ENCODE measurements at regions not wholly inside any gene's neighbourhood (a gene's known extent, or its start where the extent isn't known, plus 50 kb on each side); places are given as distances from the start of the nearest gene placed in this dataset.

DNA sequence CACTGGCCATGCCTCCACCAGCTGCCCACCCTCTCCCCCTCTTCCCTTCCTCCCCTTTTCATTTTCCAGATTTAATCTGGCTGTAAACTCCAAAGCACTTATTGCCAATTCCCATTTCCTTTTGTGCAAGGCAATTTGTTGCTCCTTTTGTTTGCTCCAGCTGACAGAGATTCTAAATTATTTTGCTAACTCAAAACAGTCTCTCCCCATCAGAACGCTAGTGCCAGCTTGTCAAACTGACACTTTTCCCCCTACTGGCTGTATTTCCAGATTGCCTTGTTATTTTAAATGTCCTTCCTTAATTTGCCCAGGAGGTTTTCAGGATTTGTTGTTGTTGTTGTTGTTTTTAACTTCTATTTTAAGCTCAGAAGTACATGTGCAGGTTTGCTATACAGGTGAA lies 57.0 kb upstream of the PAK1 start:
- H3K4me3 ChIP-seq (replicated peaks; ENCODE audit: low read depth, low read length): no peak overlapping the region
- TF ChIP-seq, protein P1, sequence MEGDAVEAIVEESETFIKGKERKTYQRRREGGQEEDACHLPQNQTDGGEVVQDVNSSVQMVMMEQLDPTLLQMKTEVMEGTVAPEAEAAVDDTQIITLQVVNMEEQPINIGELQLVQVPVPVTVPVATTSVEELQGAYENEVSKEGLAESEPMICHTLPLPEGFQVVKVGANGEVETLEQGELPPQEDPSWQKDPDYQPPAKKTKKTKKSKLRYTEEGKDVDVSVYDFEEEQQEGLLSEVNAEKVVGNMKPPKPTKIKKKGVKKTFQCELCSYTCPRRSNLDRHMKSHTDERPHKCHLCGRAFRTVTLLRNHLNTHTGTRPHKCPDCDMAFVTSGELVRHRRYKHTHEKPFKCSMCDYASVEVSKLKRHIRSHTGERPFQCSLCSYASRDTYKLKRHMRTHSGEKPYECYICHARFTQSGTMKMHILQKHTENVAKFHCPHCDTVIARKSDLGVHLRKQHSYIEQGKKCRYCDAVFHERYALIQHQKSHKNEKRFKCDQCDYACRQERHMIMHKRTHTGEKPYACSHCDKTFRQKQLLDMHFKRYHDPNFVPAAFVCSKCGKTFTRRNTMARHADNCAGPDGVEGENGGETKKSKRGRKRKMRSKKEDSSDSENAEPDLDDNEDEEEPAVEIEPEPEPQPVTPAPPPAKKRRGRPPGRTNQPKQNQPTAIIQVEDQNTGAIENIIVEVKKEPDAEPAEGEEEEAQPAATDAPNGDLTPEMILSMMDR (IDR thresholded peaks at IDR 0.05; ENCODE audit: low read length, missing control alignments): no peak
- no peak for DNase-seq (ENCODE audit: low read depth)

DNA sequence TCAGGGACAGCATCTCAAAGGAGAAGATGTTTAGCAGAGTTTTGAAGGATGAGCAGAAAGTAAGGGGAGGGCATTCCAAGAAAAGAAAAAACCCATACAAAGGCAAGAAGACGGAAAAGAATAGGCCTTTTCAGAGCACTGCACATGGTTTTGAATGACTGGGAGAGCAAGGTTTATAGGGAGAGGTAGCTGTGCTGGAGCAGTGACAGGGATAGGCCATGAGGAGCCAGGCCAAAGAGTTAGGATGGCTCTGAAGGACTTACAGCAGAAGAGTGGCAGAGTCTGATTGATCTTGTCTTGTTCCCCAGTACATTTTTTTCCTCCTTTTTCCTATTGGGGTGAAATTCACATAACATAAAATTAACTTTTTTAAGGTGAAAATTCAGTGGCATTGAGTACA lies 55.8 kb upstream of the PAK1 start:
- no peak for DNase-seq (ENCODE audit: low read depth)
- no peak overlapping the region for H3K4me3 ChIP-seq (replicated peaks; ENCODE audit: low read depth, low read length)
- TF ChIP-seq, protein P1 (IDR thresholded peaks at IDR 0.05; ENCODE audit: low read length, missing control alignments): no peak

DNA sequence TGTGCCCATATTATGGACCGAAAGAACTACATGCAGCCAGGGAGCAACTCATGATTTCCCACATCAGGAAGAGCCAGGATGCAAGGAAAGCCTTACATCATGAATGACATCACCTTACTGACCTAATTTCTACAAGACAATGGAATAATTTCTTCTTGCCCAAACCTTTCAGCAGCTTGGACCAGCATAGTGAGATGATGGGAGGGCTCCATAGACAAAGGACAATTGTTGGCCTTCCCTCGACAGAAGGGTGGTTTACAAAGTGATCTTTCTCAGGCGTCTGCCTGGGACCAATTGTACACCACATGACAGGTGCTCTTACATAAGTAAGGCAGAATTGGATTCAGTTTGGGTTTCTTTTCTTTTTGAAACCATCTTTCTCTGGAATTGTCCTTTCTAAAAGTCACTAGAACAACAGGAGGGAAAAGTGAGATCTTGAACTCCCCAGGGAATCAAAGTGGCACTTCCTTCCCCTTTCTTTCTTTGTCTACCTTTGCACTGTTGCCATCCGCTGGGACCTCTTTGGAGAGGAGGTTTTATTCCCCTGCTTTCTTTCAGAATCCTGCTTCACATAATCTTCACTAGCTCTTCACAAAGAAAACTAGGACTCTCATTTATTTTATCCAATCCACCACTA lies 51.7 kb upstream of the PAK1 start:
- peak; percentile 22 for DNase-seq (ENCODE audit: low read depth)
- TF ChIP-seq, protein P1 (IDR thresholded peaks at IDR 0.05; ENCODE audit: low read length, missing control alignments): no peak

DNA sequence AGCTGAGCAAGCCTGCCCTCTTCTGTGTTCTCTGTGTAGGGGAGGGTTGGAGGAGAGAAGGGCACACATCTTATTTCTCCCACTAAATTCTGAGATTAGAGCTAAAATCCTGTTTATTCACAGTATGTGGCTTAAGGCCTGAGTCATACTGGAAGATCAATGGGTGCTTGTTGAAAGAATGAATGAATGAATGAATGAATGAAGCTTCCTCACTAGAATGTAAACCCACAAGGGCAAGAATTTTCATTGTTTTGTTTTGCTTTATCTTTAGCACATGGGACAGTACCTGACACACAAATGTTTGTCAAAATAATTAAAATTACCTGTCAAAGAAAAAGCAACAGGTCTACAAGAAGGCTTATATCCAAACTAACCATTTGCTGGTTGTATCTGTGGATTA lies 50.6 kb upstream of the PAK1 start:
- TF ChIP-seq, protein P1 (IDR thresholded peaks at IDR 0.05; ENCODE audit: low read length, missing control alignments): no peak
- H3K4me3 ChIP-seq (replicated peaks; ENCODE audit: low read depth, low read length): no peak overlapping the region
- DNase-seq (ENCODE audit: low read depth): no peak

More for the DNA sequence above, 51.7 kb upstream of the PAK1 start:
- H3K4me3 ChIP-seq (replicated peaks; ENCODE audit: low read depth, low read length): no peak overlapping the region

DNA sequence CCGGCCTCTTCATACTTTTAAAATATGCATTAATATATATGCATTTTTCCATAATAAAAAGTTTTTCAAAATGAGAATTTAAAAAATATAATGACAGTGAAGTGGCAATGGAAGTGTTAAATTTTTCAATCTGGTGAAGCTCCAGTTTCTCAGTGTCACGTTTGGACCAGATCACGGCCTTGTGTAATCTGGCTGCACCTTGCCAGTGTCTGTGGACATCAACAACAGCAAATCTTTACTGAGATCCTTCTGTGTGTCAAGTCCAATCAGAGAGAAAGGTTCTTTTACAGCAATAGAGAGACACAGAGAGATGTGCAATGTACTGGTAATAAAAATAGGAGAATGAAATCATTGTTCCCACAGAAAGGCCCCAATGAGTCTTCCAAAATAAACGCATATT lies 49.8 kb upstream of the PAK1 start:
- no peak overlapping the region for H3K4me3 ChIP-seq (replicated peaks; ENCODE audit: low read depth, low read length)
- DNase-seq (ENCODE audit: low read depth): no peak
- TF ChIP-seq, protein P1 (IDR thresholded peaks at IDR 0.05; ENCODE audit: low read length, missing control alignments): no peak

Measured in fibroblast of pulmonary artery (primary cell).